MM.1S (cell line): ENCODE measurements at regions not wholly inside any gene's neighbourhood (a gene's known extent, or its start where the extent isn't known, plus 50 kb on each side); places are given as distances from the start of the nearest gene placed in this dataset.

Experiments
- DNase-seq: peaks from one replicate; pipeline ENCODE4 v3.0.0-alpha.2; 2015
- H2AFZ ChIP-seq: fragments of 300-600 bp; sonication (generic); 2 replicates; pipeline ENCODE4 v1.6.0; 2016; ENCODE audit warnings: antibody characterized with exemption, low read length
- H3F3A ChIP-seq: fragments of 300-600 bp; sonication (generic); 2 replicates; pipeline ENCODE4 v1.6.1; 2016; ENCODE audit warnings: mild to moderate bottlenecking, antibody characterized with exemption, low read length, moderate library complexity, mixed read lengths; ENCODE audit not compliant: insufficient read depth
- H3K27ac ChIP-seq: fragments of 300-600 bp; sonication (generic); 2 replicates; pipeline ENCODE4 v1.5.1; 2016; ENCODE audit warnings: mild to moderate bottlenecking, low read length
- H3K27me3 ChIP-seq: fragments of 300-600 bp; sonication (generic); replicated peaks from 2 replicates; pipeline ENCODE4 v1.6.0; 2016; ENCODE audit warnings: low read length; ENCODE audit not compliant: insufficient read depth
- H3K36me3 ChIP-seq: fragments of 300-600 bp; sonication (generic); replicated peaks from 2 replicates; pipeline ENCODE4 v1.6.1; 2016; ENCODE audit warnings: mild to moderate bottlenecking, low read length, mixed read lengths; ENCODE audit not compliant: insufficient read depth
- H3K4me1 ChIP-seq: fragments of 300-600 bp; sonication (generic); 2 replicates; pipeline ENCODE4 v1.6.1; 2016; ENCODE audit warnings: low read length, mixed read lengths
- H3K4me2 ChIP-seq: fragments of 300-600 bp; sonication (generic); 2 replicates; pipeline ENCODE4 v1.6.0; 2016; ENCODE audit warnings: low read depth, low read length
- H3K4me3 ChIP-seq: fragments of 300-600 bp; sonication (generic); 2 replicates; pipeline ENCODE4 v1.5.1; 2016; ENCODE audit warnings: low read length, mixed read lengths
- H3K79me2 ChIP-seq: fragments of 300-600 bp; sonication (generic); 2 replicates; pipeline ENCODE4 v1.6.1; 2016; ENCODE audit warnings: mixed run types, low read length, mixed read lengths
- H3K9ac ChIP-seq: fragments of 300-600 bp; sonication (generic); 2 replicates; pipeline ENCODE4 v1.6.1; 2016; ENCODE audit warnings: low read length, mixed read lengths
- H3K9me2 ChIP-seq: fragments of 300-600 bp; sonication (generic); replicated peaks from 2 replicates; pipeline ENCODE4 v1.6.1; 2016; ENCODE audit warnings: mild to moderate bottlenecking, low read length, mixed read lengths; ENCODE audit not compliant: insufficient read depth
- H3K9me3 ChIP-seq: fragments of 300-600 bp; sonication (generic); replicated peaks from 2 replicates; pipeline ENCODE4 v1.6.1; 2016; ENCODE audit warnings: mild to moderate bottlenecking, low read length, mixed read lengths; ENCODE audit not compliant: insufficient read depth
- H4K20me1 ChIP-seq: fragments of 300-600 bp; sonication (generic); 2 replicates; pipeline ENCODE4 v1.6.1; 2016; ENCODE audit warnings: mild to moderate bottlenecking, low read length, moderate library complexity, mixed read lengths; ENCODE audit not compliant: insufficient read depth
- EZH2 ChIP-seq: fragments of 300-600 bp; sonication (generic); optimal IDR thresholded peaks from 2 replicates; pipeline ENCODE3; 2017; ENCODE audit warnings: low read depth, mild to moderate bottlenecking, antibody characterized with exemption, low read length, mixed read lengths
- EZH2phosphoT487 ChIP-seq: fragments of 300-600 bp; sonication (generic); IDR thresholded peaks from 2 replicates; pipeline ENCODE4 v1.6.1; 2018; ENCODE audit warnings: antibody characterized with exemption, low read length
- TF ChIP-seq, protein P1 (sequence below): fragments of 300-600 bp; sonication (generic); IDR thresholded peaks from 2 replicates; pipeline ENCODE4 v1.5.1; 2016; ENCODE audit warnings: antibody characterized with exemption, low read length, mixed read lengths

DNA sequence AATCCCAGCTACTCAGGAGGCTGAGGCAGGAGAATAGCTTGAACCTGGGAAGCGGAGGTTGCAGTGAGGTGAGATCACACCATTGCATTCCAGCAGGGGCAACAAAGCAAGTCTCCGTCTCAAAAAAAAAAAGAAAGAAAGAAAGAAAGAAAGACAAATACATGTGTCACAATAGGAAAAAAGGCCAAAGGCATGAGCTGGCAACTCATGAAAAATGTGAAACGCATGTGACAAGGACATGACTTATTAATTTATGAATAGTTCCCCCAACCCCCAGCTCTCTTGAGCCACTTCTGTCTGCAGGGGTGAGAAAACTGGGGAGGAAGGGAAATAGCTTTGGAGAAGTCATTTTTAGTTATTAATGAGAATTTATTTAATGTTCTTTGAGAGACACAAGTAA is 120.6 kb downstream of the AIPL1 start:
- H3K4me1 ChIP-seq, result no peaks in the 10 kb centered on the region
- H3F3A ChIP-seq, result no peaks in the 10 kb centered on the region
- H3K79me2 ChIP-seq, result no peaks in the 10 kb centered on the region
- no peaks in the 10 kb centered on the region for H3K27me3 ChIP-seq
- no peak overlapping the region for H2AFZ ChIP-seq
- H3K9me3 ChIP-seq, result no peaks in the 10 kb centered on the region
- no peak for DNase-seq
- H3K9me2 ChIP-seq, result no peaks in the 10 kb centered on the region
- TF ChIP-seq EZH2phosphoT487 (no peak), EZH2 (no peak)
- TF ChIP-seq, protein P1, sequence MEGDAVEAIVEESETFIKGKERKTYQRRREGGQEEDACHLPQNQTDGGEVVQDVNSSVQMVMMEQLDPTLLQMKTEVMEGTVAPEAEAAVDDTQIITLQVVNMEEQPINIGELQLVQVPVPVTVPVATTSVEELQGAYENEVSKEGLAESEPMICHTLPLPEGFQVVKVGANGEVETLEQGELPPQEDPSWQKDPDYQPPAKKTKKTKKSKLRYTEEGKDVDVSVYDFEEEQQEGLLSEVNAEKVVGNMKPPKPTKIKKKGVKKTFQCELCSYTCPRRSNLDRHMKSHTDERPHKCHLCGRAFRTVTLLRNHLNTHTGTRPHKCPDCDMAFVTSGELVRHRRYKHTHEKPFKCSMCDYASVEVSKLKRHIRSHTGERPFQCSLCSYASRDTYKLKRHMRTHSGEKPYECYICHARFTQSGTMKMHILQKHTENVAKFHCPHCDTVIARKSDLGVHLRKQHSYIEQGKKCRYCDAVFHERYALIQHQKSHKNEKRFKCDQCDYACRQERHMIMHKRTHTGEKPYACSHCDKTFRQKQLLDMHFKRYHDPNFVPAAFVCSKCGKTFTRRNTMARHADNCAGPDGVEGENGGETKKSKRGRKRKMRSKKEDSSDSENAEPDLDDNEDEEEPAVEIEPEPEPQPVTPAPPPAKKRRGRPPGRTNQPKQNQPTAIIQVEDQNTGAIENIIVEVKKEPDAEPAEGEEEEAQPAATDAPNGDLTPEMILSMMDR, result no peak
- no peaks in the 10 kb centered on the region for H3K36me3 ChIP-seq
- no peak overlapping the region for H3K9ac ChIP-seq
- no peak overlapping the region for H3K4me2 ChIP-seq
- H3K27ac ChIP-seq, result no peak overlapping the region
- no peak overlapping the region for H3K4me3 ChIP-seq
- H4K20me1 ChIP-seq, result no peaks in the 10 kb centered on the region

DNA sequence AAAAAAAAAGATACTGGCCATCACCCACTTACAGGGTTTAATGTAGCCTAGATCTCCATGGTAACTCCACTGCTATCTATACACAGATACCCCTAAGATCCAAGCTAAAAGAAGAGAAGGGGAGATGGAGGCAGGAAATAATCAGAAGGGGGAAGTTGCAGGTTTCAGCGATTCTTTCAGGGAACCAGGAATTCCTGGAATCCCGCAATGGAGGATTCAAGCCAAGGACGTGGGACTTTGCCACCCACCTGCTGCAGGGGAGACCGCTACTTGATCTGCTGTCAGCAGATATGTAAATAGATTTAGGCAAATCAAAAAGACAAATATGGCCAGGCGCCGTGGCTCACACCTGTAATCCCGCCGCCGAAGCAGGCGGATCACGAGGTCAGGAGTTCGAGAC is 121.1 kb downstream of the AIPL1 start:
- Histone ChIP-seq H3K9ac (no peak overlapping the region), H3K79me2 (no peaks in the 10 kb centered on the region), H4K20me1 (no peaks in the 10 kb centered on the region), H3F3A (no peaks in the 10 kb centered on the region), H3K4me3 (no peak overlapping the region), H3K9me2 (no peaks in the 10 kb centered on the region), H3K4me2 (no peak overlapping the region), H3K27me3 (no peaks in the 10 kb centered on the region), H3K9me3 (no peaks in the 10 kb centered on the region), H2AFZ (no peak overlapping the region), H3K27ac (no peak overlapping the region), H3K4me1 (no peaks in the 10 kb centered on the region), H3K36me3 (no peaks in the 10 kb centered on the region)
- no peak for DNase-seq
- no peak for TF ChIP-seq EZH2phosphoT487
- TF ChIP-seq EZH2, result no peak
- TF ChIP-seq, protein P1, result no peak

DNA sequence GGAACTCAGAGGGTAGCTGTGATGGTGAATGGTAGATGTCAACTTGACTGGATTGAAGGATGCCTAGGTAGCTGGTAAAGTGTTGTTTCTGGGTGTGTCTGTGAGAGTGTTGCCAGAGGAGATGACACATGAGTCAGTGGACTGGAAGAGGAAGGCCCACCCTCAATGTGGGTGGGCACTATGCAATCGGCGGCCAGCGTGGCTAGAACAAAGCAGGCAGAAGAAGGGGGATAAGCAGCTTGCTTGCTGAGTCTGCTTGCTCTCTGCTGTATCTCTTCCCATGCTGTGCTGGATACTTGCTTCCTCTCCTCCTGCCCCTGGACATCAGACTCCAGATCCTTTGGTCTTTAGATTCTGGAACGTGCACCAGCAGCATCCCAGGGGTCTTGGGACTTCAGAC is 128.1 kb downstream of the AIPL1 start:
- Histone ChIP-seq H3K9me3 (no peaks in the 10 kb centered on the region), H3K4me2 (no peak overlapping the region), H3K4me1 (no peaks in the 10 kb centered on the region), H3K4me3 (no peak overlapping the region), H4K20me1 (no peaks in the 10 kb centered on the region), H3F3A (no peaks in the 10 kb centered on the region), H3K9ac (no peak overlapping the region), H3K27me3 (0 out of 2 replicates have a peak, but pooled peaks cover 3% of the 10 kb centered on the region), H2AFZ (no peak overlapping the region), H3K36me3 (no peaks in the 10 kb centered on the region), H3K9me2 (no peaks in the 10 kb centered on the region), H3K79me2 (no peaks in the 10 kb centered on the region), H3K27ac (no peak overlapping the region)
- TF ChIP-seq EZH2phosphoT487, result no peak
- TF ChIP-seq EZH2, result no peak
- TF ChIP-seq, protein P1, result no peak
- no peak for DNase-seq
